GM10266 (cell line): ENCODE measurements at regions not wholly inside any gene's neighbourhood (a gene's known extent, or its start where the extent isn't known, plus 50 kb on each side); places are given as distances from the start of the nearest gene placed in this dataset.

ENCODE experiments used
- DNase-seq: peaks from one replicate; pipeline ENCODE4 v3.0.0; 2012; ENCODE audit errors: extremely low spot score
- TF ChIP-seq, protein P1 (sequence below): IDR thresholded peaks from 2 replicates; pipeline ENCODE4 v1.5.1; 2012; ENCODE audit warnings: mild to moderate bottlenecking, low read depth; ENCODE audit not compliant: control insufficient read depth, insufficient read depth; ENCODE audit errors: missing control alignments

DNA sequence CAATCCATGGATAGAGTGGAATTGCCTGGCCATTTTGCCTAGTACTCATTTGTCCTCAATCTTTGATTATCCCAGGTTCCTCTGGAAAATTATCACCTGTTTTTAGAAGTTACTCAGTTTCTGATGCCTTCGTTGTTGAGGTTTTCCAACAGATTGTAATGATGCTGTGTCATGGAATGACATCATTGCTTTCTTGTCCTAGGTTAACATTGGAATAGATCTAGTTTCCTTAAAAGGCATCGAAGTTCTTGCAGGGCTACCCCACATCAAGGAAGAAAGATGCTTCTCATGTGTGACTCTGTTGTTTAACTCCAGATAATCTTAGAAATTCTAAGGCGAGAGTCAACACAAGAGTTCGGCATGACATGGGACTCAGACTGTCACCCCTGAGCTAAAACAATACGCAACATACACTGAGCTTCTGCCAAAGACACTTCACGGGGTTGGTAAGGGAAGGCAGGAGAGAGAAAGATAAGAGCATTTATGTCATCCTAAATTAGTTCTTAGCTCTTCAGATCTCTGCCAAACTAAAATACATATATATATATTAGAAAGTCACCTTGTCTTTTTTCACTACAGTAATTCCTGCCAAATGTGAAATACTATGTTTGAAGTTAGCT is 293.2 kb upstream of the WWC1 start:
- no peak for DNase-seq
- TF ChIP-seq, protein P1, sequence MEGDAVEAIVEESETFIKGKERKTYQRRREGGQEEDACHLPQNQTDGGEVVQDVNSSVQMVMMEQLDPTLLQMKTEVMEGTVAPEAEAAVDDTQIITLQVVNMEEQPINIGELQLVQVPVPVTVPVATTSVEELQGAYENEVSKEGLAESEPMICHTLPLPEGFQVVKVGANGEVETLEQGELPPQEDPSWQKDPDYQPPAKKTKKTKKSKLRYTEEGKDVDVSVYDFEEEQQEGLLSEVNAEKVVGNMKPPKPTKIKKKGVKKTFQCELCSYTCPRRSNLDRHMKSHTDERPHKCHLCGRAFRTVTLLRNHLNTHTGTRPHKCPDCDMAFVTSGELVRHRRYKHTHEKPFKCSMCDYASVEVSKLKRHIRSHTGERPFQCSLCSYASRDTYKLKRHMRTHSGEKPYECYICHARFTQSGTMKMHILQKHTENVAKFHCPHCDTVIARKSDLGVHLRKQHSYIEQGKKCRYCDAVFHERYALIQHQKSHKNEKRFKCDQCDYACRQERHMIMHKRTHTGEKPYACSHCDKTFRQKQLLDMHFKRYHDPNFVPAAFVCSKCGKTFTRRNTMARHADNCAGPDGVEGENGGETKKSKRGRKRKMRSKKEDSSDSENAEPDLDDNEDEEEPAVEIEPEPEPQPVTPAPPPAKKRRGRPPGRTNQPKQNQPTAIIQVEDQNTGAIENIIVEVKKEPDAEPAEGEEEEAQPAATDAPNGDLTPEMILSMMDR: no peak

DNA sequence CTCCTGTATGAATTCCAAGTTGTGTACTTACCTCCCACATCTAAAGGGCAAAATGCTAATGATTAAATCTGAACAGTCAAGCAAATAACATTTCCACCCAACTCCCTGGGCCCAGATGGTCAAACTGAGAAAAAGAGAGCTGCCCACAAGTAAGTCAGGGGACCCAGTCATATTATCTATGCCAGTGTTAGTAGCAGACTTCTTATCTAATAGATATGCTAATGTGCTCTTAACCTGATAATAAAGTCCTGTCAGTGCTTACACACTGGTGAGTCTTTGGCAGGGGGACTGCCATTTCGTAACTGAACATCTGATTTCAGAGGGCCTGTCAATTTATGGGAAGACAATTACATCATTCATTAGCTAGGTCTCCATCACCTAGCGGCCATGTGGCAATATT is 292.3 kb upstream of the WWC1 start:
- DNase-seq: no peak
- TF ChIP-seq, protein P1: no peak

DNA sequence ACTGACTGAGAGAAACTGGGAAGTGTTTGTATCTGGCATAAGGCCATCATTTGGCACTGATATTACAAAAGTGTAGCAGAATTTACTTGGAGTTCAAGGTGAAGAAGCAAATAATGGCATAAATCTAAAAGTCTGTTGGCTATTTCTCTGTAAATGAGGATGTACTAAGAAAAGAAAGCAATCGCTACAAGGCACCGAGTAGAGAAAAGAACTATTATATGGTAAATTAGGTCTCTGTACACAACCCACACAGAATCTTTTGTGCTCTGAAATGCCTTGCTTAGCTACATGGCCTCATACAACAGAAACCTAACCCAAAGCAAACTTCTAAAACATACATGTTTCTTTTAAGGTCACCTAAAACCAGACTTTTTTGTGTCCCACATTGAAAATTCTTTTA is 290.1 kb upstream of the WWC1 start:
- DNase-seq: no peak
- TF ChIP-seq, protein P1: no peak

GRCh38 chr5:168002116-168002515 is 289.3 kb upstream of the WWC1 start:
- TF ChIP-seq, protein P1: no peak
- DNase-seq: no peak

- TF ChIP-seq, protein P1: no peak
- DNase-seq: no peak
Observed at GRCh38 chr5:168005093-168005492, 286.4 kb upstream of the WWC1 start.

GRCh38 chr5:168005936-168006335 is 285.5 kb upstream of the WWC1 start:
- TF ChIP-seq, protein P1: no peak
- no peak for DNase-seq

DNA sequence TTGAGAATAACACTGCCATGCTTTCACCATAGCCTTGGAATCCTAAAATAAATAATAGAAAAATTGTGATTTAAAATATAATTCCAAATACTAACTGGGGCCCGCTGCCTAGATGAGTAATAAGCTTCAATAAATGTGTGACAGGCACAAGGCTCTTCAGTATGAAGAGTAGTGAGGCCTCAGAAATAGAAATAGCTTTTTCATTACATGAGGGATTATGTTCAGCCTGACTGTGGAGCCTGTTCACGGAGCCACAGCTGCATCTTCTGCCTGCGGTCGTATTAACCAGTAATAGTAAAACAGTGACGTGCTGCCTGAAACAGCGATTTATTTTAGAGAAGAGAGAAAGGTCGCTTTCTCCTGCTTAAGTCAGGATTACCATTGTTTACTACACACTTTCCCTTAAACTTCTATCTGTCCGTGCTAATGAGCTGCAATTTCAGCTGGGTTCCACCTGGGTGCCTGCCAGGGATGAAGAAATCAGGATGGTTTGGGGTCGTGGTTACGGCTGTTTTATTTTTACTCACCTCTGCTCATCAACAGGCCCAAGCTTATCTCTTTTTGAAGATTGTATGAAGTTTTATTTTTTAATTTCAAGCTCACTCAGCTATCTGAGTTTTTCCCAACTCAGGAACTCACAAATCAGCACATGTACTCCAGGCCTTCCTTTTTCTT is 284.9 kb upstream of the WWC1 start:
- TF ChIP-seq, protein P1: no peak
- no peak for DNase-seq
